ENCODE measurements at regions not wholly inside any gene's neighbourhood (a gene's known extent, or its start where the extent isn't known, plus 50 kb on each side); places are given as distances from the start of the nearest gene placed in this dataset.

GRCh38 chr3:22296601-22297000 is 545.6 kb upstream of the ZNF385D start:
- ChIA-PET CTCF (no interaction called here), POLR2A (no interaction called here)
- no peak for TF ChIP-seq MAX (IDR thresholded peaks at IDR 0.05; ENCODE audit: insufficient read depth, insufficient read length)
- TF ChIP-seq GATA2 (IDR thresholded peaks at IDR 0.05; ENCODE audit: insufficient read depth, insufficient read length, low read depth, low read length), result no peak
- TF ChIP-seq FOS (IDR thresholded peaks at IDR 0.05; ENCODE audit: borderline replicate concordance, insufficient read depth, low read length), result no peak
- TF ChIP-seq JUN (IDR thresholded peaks at IDR 0.05; ENCODE audit: borderline replicate concordance, insufficient read depth, insufficient read length, low read depth), result no peak
- TF ChIP-seq POLR2AphosphoS5 (IDR thresholded peaks at IDR 0.05; ENCODE audit: insufficient read depth, low read depth, low read length), result no peak
- TF ChIP-seq CTCF (IDR thresholded peaks at IDR 0.05; ENCODE audit: extremely low read depth in 1 of 2, insufficient read depth in 1 of 2, low read depth in 1 of 2, low read length in 2 of 2), result no peak
- TF ChIP-seq EZH2 (IDR thresholded peaks at IDR 0.05; ENCODE audit: borderline replicate concordance, low read depth, low read length, severe bottlenecking), result no peak
- no peak for TF ChIP-seq MYC (IDR thresholded peaks at IDR 0.05; ENCODE audit: low read depth, low read length)
- TF ChIP-seq POLR2A (IDR thresholded peaks at IDR 0.05; ENCODE audit: low read depth, low read length), result no peak
- dilution Hi-C loops (cut with MboI; ENCODE audit: extremely low pct_ligation_motif_present, low sequenced_read_pairs) (no loop called here), intact Hi-C loops (cut with micrococcal nuclease) (no loop called here)
- H3K27ac ChIP-seq (ENCODE audit: insufficient read depth, low read depth, low read length), result no peak overlapping the region
- H3K27me3 ChIP-seq (ENCODE audit: control insufficient read depth in 2 of 2, insufficient read depth in 2 of 2, low read length in 2 of 2), result no peaks in the 10 kb centered on the region
- H3K4me3 ChIP-seq (replicated peaks in 1 of 3; ENCODE audit: insufficient read depth in 1 of 3, low read depth in 1 of 3, low read length in 3 of 3), result no peak overlapping the region
- no peaks in the 10 kb centered on the region for H4K20me1 ChIP-seq (replicated peaks; ENCODE audit: control insufficient read depth, extremely low read depth, insufficient read depth, low read length)
- H3K4me1 ChIP-seq (ENCODE audit: control insufficient read depth, extremely low read depth, insufficient read depth, low read length), result no peaks in the 10 kb centered on the region
- no peak for FAIRE-seq
- BruUV-seq (replicated peaks), result no TSS peak
- H3K9me3 ChIP-seq (replicated peaks; ENCODE audit: control insufficient read depth, insufficient read depth, low read length), result no peaks in the 10 kb centered on the region
- H3K9me1 ChIP-seq (replicated peaks; ENCODE audit: control insufficient read depth, extremely low read depth, insufficient read depth, low read length), result no peaks in the 10 kb centered on the region
- H3K4me2 ChIP-seq (ENCODE audit: insufficient read depth, low read length), result no peak overlapping the region
- no peak for DNase-seq (ENCODE audit: low read depth, low spot score)
- H3K9ac ChIP-seq (replicated peaks; ENCODE audit: extremely low read depth, insufficient read depth, low read length), result no peak overlapping the region
- no peaks in the 10 kb centered on the region for H3K36me3 ChIP-seq (ENCODE audit: control insufficient read depth in 2 of 2, extremely low read depth in 1 of 2, insufficient read depth in 2 of 2, low read length in 2 of 2)
- H3K79me2 ChIP-seq (ENCODE audit: control insufficient read depth, insufficient read depth, low read length), result no peaks in the 10 kb centered on the region
- no peak overlapping the region for H2AFZ ChIP-seq (ENCODE audit: low read depth, low read length)

Measured in endothelial cell of umbilical vein (primary cell).